HUES6 (cell line): ENCODE measurements at regions not wholly inside any gene's neighbourhood (a gene's known extent, or its start where the extent isn't known, plus 50 kb on each side); places are given as distances from the start of the nearest gene placed in this dataset.

ENCODE experiments used
- H3K27ac ChIP-seq: 2 replicates; pipeline ENCODE4 v1.7.0; 2013; ENCODE audit warnings: low read depth, mild to moderate bottlenecking, low read length, inconsistent platforms
- H3K27me3 ChIP-seq: 2 replicates; pipeline ENCODE4 v1.6.1; 2013; ENCODE audit warnings: low read length; ENCODE audit not compliant: control insufficient read depth, insufficient read depth
- H3K36me3 ChIP-seq: 2 replicates; pipeline ENCODE4 v1.6.1; 2013; ENCODE audit warnings: low read length; ENCODE audit not compliant: control insufficient read depth, insufficient read depth
- H3K4me1 ChIP-seq: 2 replicates; pipeline ENCODE4 v1.6.1; 2013; ENCODE audit warnings: low read length; ENCODE audit not compliant: control insufficient read depth, insufficient read depth
- H3K4me3 ChIP-seq: 2 replicates; pipeline ENCODE4 v1.5.1; 2013; ENCODE audit warnings: low read depth, low read length
- H3K9ac ChIP-seq: one replicate; pipeline ENCODE4 v1.6.1; 2013; ENCODE audit warnings: mild to moderate bottlenecking, low read length
- H3K9me3 ChIP-seq: 2 replicates; pipeline ENCODE4 v1.6.1; 2013; ENCODE audit warnings: low read depth, low read length; ENCODE audit not compliant: control insufficient read depth, insufficient read depth

GRCh38 chr2:40544072-40544471 lies 92.2 kb upstream of the SLC8A1 start:
- Histone ChIP-seq H3K9ac (no peak overlapping the region), H3K4me1 (no peaks in the 10 kb centered on the region), H3K4me3 (no peak overlapping the region), H3K27me3 (no peaks in the 10 kb centered on the region), H3K27ac (no peak overlapping the region), H3K9me3 (no peaks in the 10 kb centered on the region), H3K36me3 (no peaks in the 10 kb centered on the region)

GRCh38 chr2:40545645-40546044 lies 93.8 kb upstream of the SLC8A1 start:
- H3K9ac ChIP-seq: no peak overlapping the region
- no peaks in the 10 kb centered on the region for H3K36me3 ChIP-seq
- H3K4me1 ChIP-seq: no peaks in the 10 kb centered on the region
- H3K27me3 ChIP-seq: no peaks in the 10 kb centered on the region
- H3K9me3 ChIP-seq: no peaks in the 10 kb centered on the region
- H3K27ac ChIP-seq: no peak overlapping the region
- no peak overlapping the region for H3K4me3 ChIP-seq

- H3K36me3 ChIP-seq: no peaks in the 10 kb centered on the region
- H3K27me3 ChIP-seq: no peaks in the 10 kb centered on the region
- no peak overlapping the region for H3K27ac ChIP-seq
- no peak overlapping the region for H3K4me3 ChIP-seq
- H3K4me1 ChIP-seq: no peaks in the 10 kb centered on the region
- no peaks in the 10 kb centered on the region for H3K9me3 ChIP-seq
- no peak overlapping the region for H3K9ac ChIP-seq
Measured at GRCh38 chr2:40546439-40547191, 94.7 kb upstream of the SLC8A1 start.

- Histone ChIP-seq H3K9ac (no peak overlapping the region), H3K4me1 (no peaks in the 10 kb centered on the region), H3K27me3 (no peaks in the 10 kb centered on the region), H3K4me3 (no peak overlapping the region), H3K27ac (no peak overlapping the region), H3K9me3 (no peaks in the 10 kb centered on the region), H3K36me3 (no peaks in the 10 kb centered on the region)
Measured at GRCh38 chr2:40548521-40548920, 96.6 kb upstream of the SLC8A1 start.

GRCh38 chr2:40550085-40550484 lies 98.2 kb upstream of the SLC8A1 start:
- Histone ChIP-seq H3K4me3 (no peak overlapping the region), H3K27ac (no peak overlapping the region), H3K9ac (no peak overlapping the region), H3K4me1 (no peaks in the 10 kb centered on the region), H3K36me3 (no peaks in the 10 kb centered on the region), H3K27me3 (no peaks in the 10 kb centered on the region), H3K9me3 (no peaks in the 10 kb centered on the region)

GRCh38 chr2:40551081-40551480 lies 99.2 kb upstream of the SLC8A1 start:
- Histone ChIP-seq H3K4me1 (no peaks in the 10 kb centered on the region), H3K9me3 (no peaks in the 10 kb centered on the region), H3K36me3 (no peaks in the 10 kb centered on the region), H3K27ac (no peak overlapping the region), H3K4me3 (no peak overlapping the region), H3K9ac (no peak overlapping the region), H3K27me3 (no peaks in the 10 kb centered on the region)

GRCh38 chr2:40554665-40555294 lies 102.9 kb upstream of the SLC8A1 start:
- no peaks in the 10 kb centered on the region for H3K4me1 ChIP-seq
- H3K27ac ChIP-seq: no peak overlapping the region
- H3K27me3 ChIP-seq: no peaks in the 10 kb centered on the region
- H3K9me3 ChIP-seq: no peaks in the 10 kb centered on the region
- no peak overlapping the region for H3K4me3 ChIP-seq
- no peaks in the 10 kb centered on the region for H3K36me3 ChIP-seq
- H3K9ac ChIP-seq: no peak overlapping the region

GRCh38 chr2:40556293-40556692 lies 104.4 kb upstream of the SLC8A1 start:
- Histone ChIP-seq H3K4me3 (no peak overlapping the region), H3K36me3 (no peaks in the 10 kb centered on the region), H3K9me3 (no peaks in the 10 kb centered on the region), H3K4me1 (no peaks in the 10 kb centered on the region), H3K27ac (no peak overlapping the region), H3K27me3 (no peaks in the 10 kb centered on the region), H3K9ac (no peak overlapping the region)

GRCh38 chr2:40556739-40557138 lies 104.8 kb upstream of the SLC8A1 start:
- Histone ChIP-seq H3K9me3 (no peaks in the 10 kb centered on the region), H3K27me3 (no peaks in the 10 kb centered on the region), H3K4me1 (no peaks in the 10 kb centered on the region), H3K4me3 (no peak overlapping the region), H3K9ac (no peak overlapping the region), H3K36me3 (no peaks in the 10 kb centered on the region), H3K27ac (no peak overlapping the region)

- Histone ChIP-seq H3K27ac (no peak overlapping the region), H3K4me1 (no peaks in the 10 kb centered on the region), H3K9ac (no peak overlapping the region), H3K9me3 (no peaks in the 10 kb centered on the region), H3K4me3 (no peak overlapping the region), H3K27me3 (no peaks in the 10 kb centered on the region), H3K36me3 (no peaks in the 10 kb centered on the region)
Measured at GRCh38 chr2:40558761-40559160, 106.9 kb upstream of the SLC8A1 start.

GRCh38 chr2:40559175-40559574 lies 107.3 kb upstream of the SLC8A1 start:
- no peak overlapping the region for H3K9ac ChIP-seq
- H3K9me3 ChIP-seq: no peaks in the 10 kb centered on the region
- no peaks in the 10 kb centered on the region for H3K27me3 ChIP-seq
- H3K36me3 ChIP-seq: no peaks in the 10 kb centered on the region
- H3K4me1 ChIP-seq: no peaks in the 10 kb centered on the region
- no peak overlapping the region for H3K27ac ChIP-seq
- H3K4me3 ChIP-seq: no peak overlapping the region
